WTC11 (cell line): ENCODE measurements at regions not wholly inside any gene's neighbourhood (a gene's known extent, or its start where the extent isn't known, plus 50 kb on each side); places are given as distances from the start of the nearest gene placed in this dataset.

Experiments
- ATAC-seq: fragments of 200-7000 bp; cut with Tn5 transposase; 2 replicates; pipeline ENCODE4 v1.10.0; 2021; ENCODE audit warnings: mild to moderate bottlenecking, moderate library complexity
- CTCF ChIA-PET: fragments of 300-600 bp; sonication (Branson Sonifier 250); formaldehyde crosslinking; loops from one replicate; lab custom pipeline; 2021; ENCODE audit warnings: antibody characterized with exemption; lab: Charles Lee
- POLR2A ChIA-PET: fragments of 350-600 bp; sonication (Branson Sonifier 250); formaldehyde crosslinking; loops from one replicate; lab custom pipeline; 2021; ENCODE audit warnings: antibody characterized with exemption; lab: Charles Lee
- DNase-seq: peaks from one replicate; pipeline ENCODE4 v3.0.0; 2021; ENCODE audit warnings: low spot score
- H3K27ac Mint-ChIP-seq: 2 replicates; pipeline ENCODE4 v1.8.0; 2021; ENCODE audit warnings: mixed read lengths
- H3K27me3 Mint-ChIP-seq: 2 replicates; pipeline ENCODE4 v1.8.0; 2021; ENCODE audit warnings: low read depth, mild to moderate bottlenecking, moderate library complexity, mixed read lengths
- H3K36me3 Mint-ChIP-seq: 2 replicates; pipeline ENCODE4 v1.8.0; 2021; ENCODE audit warnings: mixed read lengths
- H3K4me1 Mint-ChIP-seq: 2 replicates; pipeline ENCODE4 v1.8.0; 2022; ENCODE audit warnings: mixed read lengths
- H3K4me3 Mint-ChIP-seq: 2 replicates; pipeline ENCODE4 v1.8.0; 2021; ENCODE audit warnings: mild to moderate bottlenecking, moderate library complexity, mixed read lengths
- H3K9me3 Mint-ChIP-seq: 2 replicates; pipeline ENCODE4 v1.8.0; 2021; ENCODE audit warnings: mixed read lengths
- ATF1 ChIP-seq: sonication (generic); formaldehyde crosslinking; IDR thresholded peaks from 2 replicates; pipeline ENCODE4 v1.8.1; 2023; ENCODE audit warnings: mild to moderate bottlenecking, moderate library complexity, missing genetic modification reagents
- E2F1 ChIP-seq: sonication (generic); formaldehyde crosslinking; IDR thresholded peaks from 2 replicates; pipeline ENCODE4 v1.8.0; 2022; ENCODE audit warnings: mild to moderate bottlenecking, missing genetic modification reagents
- ERG ChIP-seq: fragments of 250-450 bp; sonication (Bioruptor Pico); IDR thresholded peaks from 2 replicates; pipeline ENCODE4 v1.8.0; 2021; ENCODE audit warnings: mild to moderate bottlenecking
- HMGA2 ChIP-seq: fragments of 250-450 bp; sonication (Bioruptor Pico); IDR thresholded peaks from 2 replicates; pipeline ENCODE4 v1.4.0; 2021; ENCODE audit warnings: mild to moderate bottlenecking, moderate library complexity
- MLX ChIP-seq: sonication (generic); formaldehyde crosslinking; IDR thresholded peaks from 2 replicates; pipeline ENCODE4 v1.8.1; 2023; ENCODE audit warnings: mild to moderate bottlenecking, missing genetic modification reagents, moderate library complexity
- MXD4 ChIP-seq: fragments of 250-450 bp; sonication (Bioruptor Pico); IDR thresholded peaks from 2 replicates; pipeline ENCODE4 v1.8.0; 2021; ENCODE audit warnings: mild to moderate bottlenecking, moderate library complexity, borderline replicate concordance
- PRRX2 ChIP-seq: fragments of 250-450 bp; sonication (Bioruptor Pico); IDR thresholded peaks from 2 replicates; pipeline ENCODE4 v1.8.0; 2021; ENCODE audit warnings: mild to moderate bottlenecking
- ZBTB43 ChIP-seq: sonication (generic); formaldehyde crosslinking; IDR thresholded peaks from 2 replicates; pipeline ENCODE4 v1.8.1; 2023; ENCODE audit warnings: mild to moderate bottlenecking, missing genetic modification reagents
- ZNF121 ChIP-seq: sonication (generic); formaldehyde crosslinking; IDR thresholded peaks from 2 replicates; pipeline ENCODE4 v1.8.0; 2023; ENCODE audit warnings: missing genetic modification reagents
- ZNF138 ChIP-seq: sonication (generic); formaldehyde crosslinking; conservative IDR thresholded peaks from 2 replicates; pipeline ENCODE4 v1.8.1; 2022; ENCODE audit warnings: mild to moderate bottlenecking, moderate library complexity, missing genetic modification reagents
- ZNF232 ChIP-seq: sonication (generic); formaldehyde crosslinking; IDR thresholded peaks from 2 replicates; pipeline ENCODE4 v1.8.0; 2022; ENCODE audit warnings: mild to moderate bottlenecking, missing genetic modification reagents
- ZNF281 ChIP-seq: sonication (generic); formaldehyde crosslinking; IDR thresholded peaks from 2 replicates; pipeline ENCODE4 v1.8.0; 2023; ENCODE audit warnings: mild to moderate bottlenecking, missing genetic modification reagents
- ZNF416 ChIP-seq: fragments of 250-450 bp; sonication (Bioruptor Pico); IDR thresholded peaks from 2 replicates; pipeline ENCODE4 v1.9.0; 2021; ENCODE audit warnings: mild to moderate bottlenecking, inconsistent platforms
- ZNF671 ChIP-seq: fragments of 250-450 bp; sonication (Bioruptor Pico); IDR thresholded peaks from 2 replicates; pipeline ENCODE4 v1.8.0; 2021; ENCODE audit warnings: mild to moderate bottlenecking
- ZSCAN18 ChIP-seq: fragments of 250-450 bp; sonication (Bioruptor Pico); IDR thresholded peaks from 2 replicates; pipeline ENCODE4 v2.1.2; 2022; ENCODE audit warnings: mild to moderate bottlenecking, moderate library complexity

GRCh38 chr2:152825834-152826233 lies 107.4 kb downstream of the ARL6IP6 start:
- POLR2A ChIA-PET, result interaction anchor here (0.6 kb wide), 1 partner anchor 257 kb away, joined by 3 read pairs; no protein-coding TSS in a partner anchor
- TF ChIP-seq ATF1, result no peak
- no peak for TF ChIP-seq MLX

GRCh38 chr2:152823905-152824304 lies 105.5 kb downstream of the ARL6IP6 start:
- Mint-ChIP-seq H3K9me3 (0 out of 2 replicates have a peak, but pooled peaks cover 4% of the 10 kb centered on the region), H3K4me3 (no peak overlapping the region), H3K27me3 (no peaks in the 10 kb centered on the region), H3K27ac (no peak overlapping the region), H3K4me1 (peaks cover 14% of the 10 kb centered on the region), H3K36me3 (no peaks in the 10 kb centered on the region)
- ATAC-seq (no peak), DNase-seq (no peak)
- POLR2A ChIA-PET, result no interaction called here
- CTCF ChIA-PET, result interaction anchor here (2.2 kb wide), 1 partner anchor 37 kb away, joined by 5 read pairs; no protein-coding TSS in a partner anchor
- TF ChIP-seq ZNF416 (CRISPR knock-in tag), result no peak
- no peak for TF ChIP-seq ZNF281 (CRISPR knock-in tag)
- TF ChIP-seq ZNF671 (CRISPR knock-in tag), result no peak
- no peak for TF ChIP-seq ZNF121 (CRISPR knock-in tag)
- no peak for TF ChIP-seq ZNF138 (CRISPR knock-in tag)
- TF ChIP-seq E2F1, result no peak

More at GRCh38 chr2:152825834-152826233, 107.4 kb downstream of the ARL6IP6 start:
- no peak overlapping the region for H3K27ac Mint-ChIP-seq
- no peaks in the 10 kb centered on the region for H3K27me3 Mint-ChIP-seq
- H3K36me3 Mint-ChIP-seq, result no peaks in the 10 kb centered on the region
- H3K4me1 Mint-ChIP-seq, result peaks cover 14% of the 10 kb centered on the region
- no peak for ATAC-seq
- 0 out of 2 replicates have a peak, but pooled peaks cover 4% of the 10 kb centered on the region for H3K9me3 Mint-ChIP-seq
- CTCF ChIA-PET, result no interaction called here
- H3K4me3 Mint-ChIP-seq, result no peak overlapping the region
- DNase-seq, result no peak

- no peak overlapping the region for H3K27ac Mint-ChIP-seq
- no peaks in the 10 kb centered on the region for H3K27me3 Mint-ChIP-seq
- ChIA-PET POLR2A (no interaction called here), CTCF (no interaction called here)
- no peaks in the 10 kb centered on the region for H3K36me3 Mint-ChIP-seq
- no peak overlapping the region for H3K4me3 Mint-ChIP-seq
- 0 out of 2 replicates have a peak, but pooled peaks cover 4% of the 10 kb centered on the region for H3K9me3 Mint-ChIP-seq
- TF ChIP-seq ERG (CRISPR knock-in tag) (no peak), HMGA2 (CRISPR knock-in tag) (no peak), MXD4 (CRISPR knock-in tag) (no peak), ZBTB43 (no peak), PRRX2 (CRISPR knock-in tag) (no peak), ZSCAN18 (CRISPR knock-in tag) (no peak), ZNF232 (CRISPR knock-in tag) (no peak)
- TF ChIP-seq, all 79 proteins: peak for 0
- peaks cover 14% of the 10 kb centered on the region for H3K4me1 Mint-ChIP-seq
- DNase-seq, result no peak
- no peak for ATAC-seq
These were observed 104.3 kb downstream of the ARL6IP6 start for GRCh38 chr2:152822676-152823075.
